ENCODE measurements at regions not wholly inside any gene's neighbourhood (a gene's known extent, or its start where the extent isn't known, plus 50 kb on each side); places are given as distances from the start of the nearest gene placed in this dataset.

GRCh38 chr13:86714495-86714894 is 915.3 kb upstream of the SLITRK6 start:
- TF ChIP-seq, protein P1, sequence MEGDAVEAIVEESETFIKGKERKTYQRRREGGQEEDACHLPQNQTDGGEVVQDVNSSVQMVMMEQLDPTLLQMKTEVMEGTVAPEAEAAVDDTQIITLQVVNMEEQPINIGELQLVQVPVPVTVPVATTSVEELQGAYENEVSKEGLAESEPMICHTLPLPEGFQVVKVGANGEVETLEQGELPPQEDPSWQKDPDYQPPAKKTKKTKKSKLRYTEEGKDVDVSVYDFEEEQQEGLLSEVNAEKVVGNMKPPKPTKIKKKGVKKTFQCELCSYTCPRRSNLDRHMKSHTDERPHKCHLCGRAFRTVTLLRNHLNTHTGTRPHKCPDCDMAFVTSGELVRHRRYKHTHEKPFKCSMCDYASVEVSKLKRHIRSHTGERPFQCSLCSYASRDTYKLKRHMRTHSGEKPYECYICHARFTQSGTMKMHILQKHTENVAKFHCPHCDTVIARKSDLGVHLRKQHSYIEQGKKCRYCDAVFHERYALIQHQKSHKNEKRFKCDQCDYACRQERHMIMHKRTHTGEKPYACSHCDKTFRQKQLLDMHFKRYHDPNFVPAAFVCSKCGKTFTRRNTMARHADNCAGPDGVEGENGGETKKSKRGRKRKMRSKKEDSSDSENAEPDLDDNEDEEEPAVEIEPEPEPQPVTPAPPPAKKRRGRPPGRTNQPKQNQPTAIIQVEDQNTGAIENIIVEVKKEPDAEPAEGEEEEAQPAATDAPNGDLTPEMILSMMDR (IDR thresholded peaks at IDR 0.05) = no peak
- TF ChIP-seq POLR2AphosphoS5 (IDR thresholded peaks at IDR 0.05) (no peak), POLR2A (IDR thresholded peaks at IDR 0.05) (no peak)
